SK-N-SH (cell line): ENCODE measurements at regions not wholly inside any gene's neighbourhood (a gene's known extent, or its start where the extent isn't known, plus 50 kb on each side); places are given as distances from the start of the nearest gene placed in this dataset.

Experiments used
- CTCF ChIA-PET: fragments of 300-600, 350-600 bp; formaldehyde crosslinking; extraction: SDS; loops from one replicate; lab custom pipeline; 2021; lab: Yijun Ruan, JAX
- POLR2A ChIA-PET: fragments of 350-600 bp; sonication (Branson Sonifier 250); formaldehyde crosslinking; extraction: SDS; loops from one replicate; lab custom pipeline; 2020; ENCODE audit warnings: antibody characterized with exemption, inconsistent platforms; lab: Yijun Ruan, JAX
- DNase-seq: peaks from one replicate; pipeline ENCODE4 v3.0.0; 2012
- H2AFZ ChIP-seq: fragments of 200-600 bp; sonication (generic); 2 replicates; pipeline ENCODE4 v1.8.1; 2016; ENCODE audit warnings: antibody characterized with exemption, mild to moderate bottlenecking, low read depth
- H3F3A ChIP-seq: fragments of 200-600 bp; sonication (generic); replicated peaks from 2 replicates; pipeline ENCODE3; 2016; ENCODE audit warnings: antibody characterized with exemption, mild to moderate bottlenecking; ENCODE audit not compliant: insufficient read depth
- H3K27ac ChIP-seq, 2 experiments: fragments of 200-500 bp in 1 of 2; fragments of 200-600 bp in 1 of 2; sonication (Bioruptor generic) in 1 of 2; sonication (generic), shearing (Covaris generic) in 1 of 2; 2 replicates each; pipeline versions ENCODE4 v1.5.1 to v1.6.1; 2014 to 2016; ENCODE audit warnings: low read depth in 2 of 2, inconsistent platforms in 1 of 2, low read length in 1 of 2, mild to moderate bottlenecking in 1 of 2, mixed read lengths in 1 of 2
- H3K27me3 ChIP-seq: fragments of 200-600 bp; sonication (generic), shearing (Covaris generic); 2 replicates; pipeline ENCODE4 v1.6.1; 2016; ENCODE audit warnings: mixed run types; ENCODE audit not compliant: insufficient read depth
- H3K36me3 ChIP-seq, 2 experiments: fragments of 200-500 bp in 1 of 2; fragments of 200-600 bp in 1 of 2; sonication (Bioruptor generic) in 1 of 2; sonication (generic) in 1 of 2; replicated peaks in 1 of 2; 2 replicates each; pipeline versions ENCODE3 to v1.5.1; 2014 to 2016; ENCODE audit warnings: low read length in 1 of 2, mild to moderate bottlenecking in 1 of 2; ENCODE audit not compliant: insufficient read depth in 2 of 2, control insufficient read depth in 1 of 2
- H3K4me1 ChIP-seq, 2 experiments: fragments of 200-500 bp in 1 of 2; fragments of 200-600 bp in 1 of 2; sonication (Bioruptor generic) in 1 of 2; sonication (generic), shearing (Covaris generic) in 1 of 2; 2 replicates each; pipeline versions ENCODE4 v1.5.1 to v1.6.1; 2014 to 2016; ENCODE audit warnings: low read depth in 1 of 2, low read length in 1 of 2, mixed run types in 1 of 2; ENCODE audit not compliant: insufficient read depth in 2 of 2, control insufficient read depth in 1 of 2
- H3K4me2 ChIP-seq: fragments of 200-600 bp; sonication (generic), shearing (Covaris generic); 2 replicates; pipeline ENCODE4 v1.6.1; 2017; ENCODE audit warnings: mixed run types
- H3K4me3 ChIP-seq, 2 experiments: fragments of 200-500 bp in 1 of 2; fragments of 200-600 bp in 1 of 2; sonication (Bioruptor generic) in 1 of 2; sonication (generic), shearing (Covaris generic) in 1 of 2; 2 replicates each; pipeline versions ENCODE4 v1.5.1 to v1.8.1; 2014 to 2016; ENCODE audit warnings: low read depth in 2 of 2, inconsistent platforms in 1 of 2, low read length in 1 of 2, mild to moderate bottlenecking in 1 of 2, mixed read lengths in 1 of 2, moderate library complexity in 1 of 2
- H3K79me2 ChIP-seq: fragments of 200-600 bp; sonication (generic); 2 replicates; pipeline ENCODE4 v1.8.1; 2017; ENCODE audit warnings: mild to moderate bottlenecking; ENCODE audit not compliant: insufficient read depth
- H3K9ac ChIP-seq: fragments of 200-600 bp; sonication (generic); 2 replicates; pipeline ENCODE4 v1.6.1; 2017; ENCODE audit warnings: mixed run types
- H3K9me2 ChIP-seq: fragments of 200-600 bp; sonication (generic); 2 replicates; pipeline ENCODE4 v1.6.1; 2017; ENCODE audit warnings: mixed run types
- H3K9me3 ChIP-seq: fragments of 200-600 bp; sonication (generic); 2 replicates; pipeline ENCODE4 v1.6.1; 2017; ENCODE audit warnings: mixed run types, mild to moderate bottlenecking, moderate library complexity
- H4K20me1 ChIP-seq: fragments of 200-600 bp; sonication (generic); 2 replicates; pipeline ENCODE4 v1.6.1; 2017; ENCODE audit warnings: mild to moderate bottlenecking, mixed run types; ENCODE audit not compliant: insufficient read depth
- CTCF ChIP-seq: fragments of 200-600 bp; sonication (generic); IDR thresholded peaks from 2 replicates; pipeline ENCODE4 v1.6.1; 2017; ENCODE audit warnings: antibody characterized with exemption, mild to moderate bottlenecking, moderate library complexity
- ELF1 ChIP-seq: IDR thresholded peaks from 2 replicates; pipeline ENCODE4 v1.4.0; 2012
- EP300 ChIP-seq, 2 experiments: IDR thresholded peaks; 2 replicates each; pipeline versions ENCODE4 v1.4.0 to v1.6.1; 2012; ENCODE audit warnings: borderline replicate concordance in 1 of 2, low read depth in 1 of 2, low read length in 1 of 2
- GATA2 ChIP-seq: sonication (generic); formaldehyde crosslinking; IDR thresholded peaks from 2 replicates; pipeline ENCODE4 v1.5.0; 2020; ENCODE audit warnings: mild to moderate bottlenecking, missing genetic modification reagents
- JUND ChIP-seq: IDR thresholded peaks from 2 replicates; pipeline ENCODE4 v1.4.0; 2012
- NFIC ChIP-seq: IDR thresholded peaks from 2 replicates; pipeline ENCODE4 v1.4.0; 2012; ENCODE audit warnings: borderline replicate concordance
- NRF1 ChIP-seq: IDR thresholded peaks from 2 replicates; pipeline ENCODE4 v1.6.1; 2012; ENCODE audit warnings: low read depth, mild to moderate bottlenecking, low read length
- RCOR1 ChIP-seq: fragments of 150-350 bp; IDR thresholded peaks from 2 replicates; pipeline ENCODE4 v1.6.1; 2017; ENCODE audit warnings: antibody characterized with exemption, low read length
- REST ChIP-seq: IDR thresholded peaks from 2 replicates; pipeline ENCODE4 v1.6.1; 2012; ENCODE audit warnings: mild to moderate bottlenecking, low read depth, low read length, moderate library complexity
- RFX5 ChIP-seq: IDR thresholded peaks from 2 replicates; pipeline ENCODE4 v1.6.1; 2012; ENCODE audit warnings: mild to moderate bottlenecking, improper control_type of control experiment, low read length
- TCF12 ChIP-seq: IDR thresholded peaks from 2 replicates; pipeline ENCODE4 v1.4.0; 2012
- TEAD4 ChIP-seq: IDR thresholded peaks from 2 replicates; pipeline ENCODE4 v1.4.0; 2012; ENCODE audit warnings: mild to moderate bottlenecking, borderline replicate concordance; ENCODE audit not compliant: insufficient read depth
- USF1 ChIP-seq: IDR thresholded peaks from 2 replicates; pipeline ENCODE4 v1.4.0; 2012; ENCODE audit warnings: low read depth, borderline replicate concordance
- USF2 ChIP-seq: fragments of 150-350 bp; IDR thresholded peaks from 2 replicates; pipeline ENCODE4 v1.6.1; 2017; ENCODE audit warnings: antibody characterized with exemption, low read length, low read depth, borderline replicate concordance
- WGBS: methylation state at CpG from one replicate; pipeline ENCODE4 v1.1.6; 2017; ENCODE audit warnings: low lambda C conversion rate; 5-methylcytosine and 5-hydroxymethylcytosine counted together
- TF ChIP-seq, protein P1 (sequence below): IDR thresholded peaks from 2 replicates; pipeline ENCODE4 v1.4.0; 2012; ENCODE audit warnings: low read depth
- TF ChIP-seq, protein P2 (sequence below): IDR thresholded peaks from 2 replicates; pipeline ENCODE4 v1.4.0; 2012; ENCODE audit warnings: low read depth, borderline replicate concordance

DNA sequence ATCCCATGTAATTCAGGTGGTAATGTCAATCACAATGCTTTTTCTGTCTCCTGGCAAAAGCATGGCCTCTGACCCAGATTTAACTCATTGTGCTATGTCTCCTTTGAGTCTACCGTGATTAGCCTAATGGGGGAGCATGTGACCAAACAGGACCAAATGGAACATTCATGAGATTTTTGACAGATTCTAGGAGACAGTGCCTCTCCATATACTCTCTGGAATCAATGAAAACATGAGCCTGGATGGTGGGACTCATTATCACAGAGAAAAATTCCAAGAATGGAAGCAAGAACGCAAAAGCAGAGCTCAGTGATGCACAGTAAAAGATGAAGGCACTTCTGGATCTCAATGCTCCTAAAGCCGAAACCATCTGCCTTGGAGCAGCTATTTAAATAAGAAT lies 307.9 kb upstream of the MON1B start (continued):
- TF ChIP-seq RCOR1 (no peak), ELF1 (no peak)
- TF ChIP-seq, protein P1, sequence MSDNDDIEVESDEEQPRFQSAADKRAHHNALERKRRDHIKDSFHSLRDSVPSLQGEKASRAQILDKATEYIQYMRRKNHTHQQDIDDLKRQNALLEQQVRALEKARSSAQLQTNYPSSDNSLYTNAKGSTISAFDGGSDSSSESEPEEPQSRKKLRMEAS = no peak

DNA sequence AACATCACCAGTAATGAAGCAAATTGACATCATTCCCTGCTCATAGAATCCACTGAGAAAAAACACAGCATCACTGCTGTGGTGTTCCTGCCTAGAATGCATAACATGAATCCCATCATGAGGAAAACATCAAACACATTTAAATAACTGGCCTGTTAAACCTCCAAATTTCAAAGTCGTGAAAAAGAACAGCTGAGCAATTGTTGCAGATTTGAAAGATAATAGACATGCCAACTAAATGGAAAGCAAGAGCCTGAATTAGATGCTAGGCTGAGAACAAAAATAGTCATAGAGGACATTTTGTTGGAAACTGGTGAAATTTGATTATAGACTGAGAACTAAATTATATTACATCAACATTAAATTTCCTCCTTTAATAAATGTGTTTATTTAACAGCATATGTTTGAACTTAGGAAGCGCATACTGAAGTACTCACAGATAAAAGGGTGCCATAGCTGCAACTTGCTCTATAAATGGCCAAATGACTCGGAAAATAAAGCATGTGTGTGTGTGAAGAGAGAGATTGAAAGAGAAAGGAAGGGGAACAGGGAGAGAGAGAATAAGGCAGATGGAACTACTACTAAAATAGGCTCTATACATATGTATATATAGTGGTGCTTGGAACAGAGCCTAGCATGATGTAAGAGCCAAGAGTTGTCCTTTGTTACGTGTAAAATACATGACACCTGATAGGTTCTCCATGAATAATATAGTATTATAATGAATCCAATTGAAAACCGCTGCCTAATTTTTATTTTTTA lies 305.0 kb upstream of the MON1B start:
- DNase-seq = peak; percentile 3
- CTCF ChIA-PET = interaction anchor here (0.6 to 1.1 kb wide), 2 partner anchors 10 to 50 kb away, joined by 3 read pairs; no protein-coding TSS in a partner anchor
- peak overlapping the region in 1 of 2 experiments; percentile 64; a peak in 2 of 4 replicates for H3K27ac ChIP-seq

GRCh38 chr16:76897816-76898215 lies 293.2 kb upstream of the MON1B start:
- no peaks in the 10 kb centered on the region for H3K36me3 ChIP-seq
- DNase-seq = no peak
- H3K9me3 ChIP-seq = no peaks in the 10 kb centered on the region
- no peaks in the 10 kb centered on the region for H3F3A ChIP-seq
- no peak overlapping the region for H3K9ac ChIP-seq
- ChIA-PET POLR2A (no interaction called here), CTCF (no interaction called here)
- WGBS = 55% methylated on average over 1 of the region's 1 CpG
- no peak overlapping the region for H3K4me2 ChIP-seq
- H3K9me2 ChIP-seq = no peaks in the 10 kb centered on the region
- H3K4me3 ChIP-seq = no peak overlapping the region
- no peaks in the 10 kb centered on the region; a peak in 1 of 4 replicates for H3K4me1 ChIP-seq
- no peaks in the 10 kb centered on the region for H3K79me2 ChIP-seq
- H2AFZ ChIP-seq = no peak overlapping the region
- H3K27me3 ChIP-seq = no peaks in the 10 kb centered on the region
- H4K20me1 ChIP-seq = no peaks in the 10 kb centered on the region
- no peak overlapping the region for H3K27ac ChIP-seq
- TF ChIP-seq TEAD4 (no peak), NRF1 (no peak), RFX5 (no peak), USF2 (no peak), TCF12 (no peak), REST (no peak), CTCF (no peak), JUND (no peak), GATA2 (CRISPR knock-in tag) (no peak), USF1 (no peak), RCOR1 (no peak)
- TF ChIP-seq, protein P2, sequence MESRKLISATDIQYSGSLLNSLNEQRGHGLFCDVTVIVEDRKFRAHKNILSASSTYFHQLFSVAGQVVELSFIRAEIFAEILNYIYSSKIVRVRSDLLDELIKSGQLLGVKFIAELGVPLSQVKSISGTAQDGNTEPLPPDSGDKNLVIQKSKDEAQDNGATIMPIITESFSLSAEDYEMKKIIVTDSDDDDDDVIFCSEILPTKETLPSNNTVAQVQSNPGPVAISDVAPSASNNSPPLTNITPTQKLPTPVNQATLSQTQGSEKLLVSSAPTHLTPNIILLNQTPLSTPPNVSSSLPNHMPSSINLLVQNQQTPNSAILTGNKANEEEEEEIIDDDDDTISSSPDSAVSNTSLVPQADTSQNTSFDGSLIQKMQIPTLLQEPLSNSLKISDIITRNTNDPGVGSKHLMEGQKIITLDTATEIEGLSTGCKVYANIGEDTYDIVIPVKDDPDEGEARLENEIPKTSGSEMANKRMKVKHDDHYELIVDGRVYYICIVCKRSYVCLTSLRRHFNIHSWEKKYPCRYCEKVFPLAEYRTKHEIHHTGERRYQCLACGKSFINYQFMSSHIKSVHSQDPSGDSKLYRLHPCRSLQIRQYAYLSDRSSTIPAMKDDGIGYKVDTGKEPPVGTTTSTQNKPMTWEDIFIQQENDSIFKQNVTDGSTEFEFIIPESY = no peak

More for the DNA sequence above, 305.0 kb upstream of the MON1B start:
- Histone ChIP-seq H3K9me3 (no peaks in the 10 kb centered on the region), H3K4me1 (peaks cover 0 to 5% of the 10 kb centered on the region in 2 experiments; a peak in 1 of 4 replicates), H3K27me3 (no peaks in the 10 kb centered on the region), H4K20me1 (no peaks in the 10 kb centered on the region), H3F3A (no peaks in the 10 kb centered on the region)
- WGBS = 32% methylated on average over 5 of the region's 5 CpGs
- TF ChIP-seq EP300 (IDR thresholded peaks at IDR 0.05; ENCODE audit: borderline replicate concordance in 1 of 2, low read depth in 1 of 2, low read length in 1 of 2) (peak in 1 of 2 experiments; percentile 46; a peak in 2 of 4 replicates), NFIC (no peak), GATA2 (CRISPR knock-in tag) (peak; percentile 58)
- TF ChIP-seq, all 33 proteins: peak for 2
- no peaks in the 10 kb centered on the region for H3K36me3 ChIP-seq
- H3K4me2 ChIP-seq = no peak overlapping the region
- H3K9ac ChIP-seq = no peak overlapping the region
- H2AFZ ChIP-seq = no peak overlapping the region
- H3K4me3 ChIP-seq = no peak overlapping the region
- H3K79me2 ChIP-seq = no peaks in the 10 kb centered on the region
- POLR2A ChIA-PET = no interaction called here
- no peaks in the 10 kb centered on the region for H3K9me2 ChIP-seq
